Spleen (tissue), 11 donors: ENCODE measurements at regions not wholly inside any gene's neighbourhood (a gene's known extent, or its start where the extent isn't known, plus 50 kb on each side); places are given as distances from the start of the nearest gene placed in this dataset.
"Not testable (repeated sequence)": the region's sequence is repeated elsewhere in the genome, so short reads cannot be mapped to it uniquely, and the experiment has no call there.

Source experiments
- DNase-seq: peaks from one replicate; pipeline ENCODE4 v3.0.0-alpha.2; 2020
- H3K27ac ChIP-seq, 8 donors: fragments of 200-600 bp; sonication (generic) in 7 of 8; 1 replicate in 4 of 8; 2 replicates in 4 of 8; pipeline versions ENCODE4 v1.5.0 to v1.8.0; 2016 to 2021; ENCODE audit warnings: inconsistent platforms in 4 of 8, mild to moderate bottlenecking in 4 of 8, moderate library complexity in 1 of 8
- H3K27me3 ChIP-seq, 7 donors: fragments of 200-600 bp; sonication (generic) in 6 of 7; replicated peaks in 1 of 7; 1 replicate in 4 of 7; 2 replicates in 3 of 7; pipeline versions ENCODE4 v1.5.0 to v1.8.0; 2016 to 2021; ENCODE audit warnings: inconsistent platforms in 3 of 7, mild to moderate bottlenecking in 1 of 7
- H3K36me3 ChIP-seq, 6 donors: fragments of 200-600 bp; sonication (generic) in 5 of 6; 1 replicate in 4 of 6; 2 replicates in 2 of 6; pipeline versions ENCODE4 v1.5.0 to v1.8.0; 2016 to 2021; ENCODE audit warnings: inconsistent platforms in 2 of 6
- H3K4me1 ChIP-seq, 6 donors: fragments of 200-600 bp; sonication (generic) in 5 of 6; 1 replicate in 3 of 6; 2 replicates in 3 of 6; pipeline versions ENCODE4 v1.5.0 to v1.8.0; 2016 to 2021; ENCODE audit warnings: inconsistent platforms in 3 of 6
- H3K4me3 ChIP-seq, 8 donors: fragments of 200-600 bp; sonication (generic) in 7 of 8; 1 replicate in 4 of 8; 2 replicates in 4 of 8; pipeline versions ENCODE4 v1.5.0 to v1.8.0; 2016 to 2021; ENCODE audit warnings: inconsistent platforms in 4 of 8, mild to moderate bottlenecking in 4 of 8, moderate library complexity in 2 of 8
- H3K9me3 ChIP-seq, 8 donors: fragments of 200-600 bp; sonication (generic) in 7 of 8; 1 replicate in 4 of 8; 2 replicates in 4 of 8; pipeline versions ENCODE4 v1.5.0 to v1.8.0; 2016 to 2021; ENCODE audit warnings: inconsistent platforms in 4 of 8
- CTCF ChIP-seq, 11 experiments: fragments of 200-600 bp in 7 of 11; fragments of 450-650 bp in 4 of 11; sonication (generic) in 4 of 11; IDR thresholded peaks in 8 of 11; conservative IDR thresholded peaks in 3 of 11; 1 replicate in 7 of 11; 2 replicates in 4 of 11; pipeline versions ENCODE4 v1.4.0 to v1.8.0; 2016 to 2021; ENCODE audit warnings: antibody characterized with exemption in 11 of 11, inconsistent platforms in 4 of 11, mild to moderate bottlenecking in 1 of 11
- POLR2A ChIP-seq, 3 donors: fragments of 450-650 bp; IDR thresholded peaks; one replicate each; pipeline ENCODE4 v1.5.1; 2017; ENCODE audit warnings: antibody characterized with exemption in 3 of 3, mild to moderate bottlenecking in 1 of 3
- POLR2AphosphoS5 ChIP-seq, 3 donors: sonication (generic); formaldehyde crosslinking; IDR thresholded peaks; one replicate each; pipeline ENCODE4 v1.5.1; 2017; ENCODE audit warnings: antibody characterized with exemption in 3 of 3
- WGBS, 5 donors: extraction: QIAGEN DNeasy Blood & Tissue Kit in 3 of 5; methylation state at CpG; one replicate each; pipeline versions ENCODE4 v1.1.5 to v1.1.7; 2013 to 2018; 5-methylcytosine and 5-hydroxymethylcytosine counted together
- intact Hi-C: fragments of 100-400 bp; cut with DNase I; formaldehyde crosslinking; loops from one replicate; pipeline ENCODE4 v1.15.0; 2023; ENCODE audit warnings: low total_unique reads
- donor health status: healthy with polysubstance abuse.
- donor health status: DM: no; HTN: no; CAD: no; lungs with moderate emphysema.
- donor health status: DM: no; HTN: no; CAD: no.
- donor health status: Bipolar disorder and iron deficiency.
- donor health status: healthy.
- donor health status: DM: no; HTN: no; CAD: no.
- donor health status: DM: yes; HTN: yes; CAD: no.

- Histone ChIP-seq H3K4me3 (no peak overlapping the region), H3K27me3 (no peaks in the 10 kb centered on the region), H3K36me3 (no peaks in the 10 kb centered on the region), H3K27ac (peak overlapping the region in 6 of 8 donors; percentile 5 to 48 (median 24)), H3K9me3 (no peaks in the 10 kb centered on the region), H3K4me1 (peaks cover 8 to 53% (median 34%) of the 10 kb centered on the region in 6 donors)
- intact Hi-C loops = no loop called here
- no peak for DNase-seq
- WGBS, 5 donors = 53 to 71% (median 63%) methylated on average over 6 of the region's 6 CpGs
- TF ChIP-seq CTCF (IDR thresholded peaks at IDR 0.05 in 8 of 11, conservative IDR thresholded peaks at IDR 0.05 in 3 of 11) = no peak
These were observed 288.3 kb upstream of the AMIGO2 start for GRCh38 chr12:47367912-47368537.

- Histone ChIP-seq H3K9me3 (no peaks in the 10 kb centered on the region), H3K27me3 (no peaks in the 10 kb centered on the region), H3K27ac (peak overlapping the region in 4 of 8 donors; percentile 1 to 49 (median 32)), H3K4me3 (no peak overlapping the region), H3K36me3 (no peaks in the 10 kb centered on the region), H3K4me1 (peaks cover 22 to 67% (median 48%) of the 10 kb centered on the region in 6 donors)
- no peak for DNase-seq
- intact Hi-C loops = no loop called here
- no peak for TF ChIP-seq CTCF (IDR thresholded peaks at IDR 0.05 in 8 of 11, conservative IDR thresholded peaks at IDR 0.05 in 3 of 11)
- TF ChIP-seq POLR2A (IDR thresholded peaks at IDR 0.05) = no peak
- TF ChIP-seq POLR2AphosphoS5 (IDR thresholded peaks at IDR 0.05) = no peak
- WGBS, 5 donors = 85 to 94% (median 92%) methylated on average over 2 of the region's 2 CpGs
These were observed 286.8 kb upstream of the AMIGO2 start for GRCh38 chr12:47366579-47366978.

- TF ChIP-seq CTCF (IDR thresholded peaks at IDR 0.05 in 8 of 11, conservative IDR thresholded peaks at IDR 0.05 in 3 of 11) = no peak
- TF ChIP-seq POLR2AphosphoS5 (IDR thresholded peaks at IDR 0.05) = no peak
- no peak for TF ChIP-seq POLR2A (IDR thresholded peaks at IDR 0.05)
- no peak for DNase-seq
- 87 to 96% (median 90%) methylated on average over 2 of the region's 2 CpGs for WGBS, 5 donors
These were observed 286.4 kb upstream of the AMIGO2 start for GRCh38 chr12:47366157-47366556.

GRCh38 chr12:47365443-47366076, 285.8 kb upstream of the AMIGO2 start:
- peak overlapping the region in 5 of 8 donors; percentile 0 to 49 (median 29) for H3K27ac ChIP-seq
- WGBS, 5 donors = 72 to 84% (median 79%) methylated on average over 7 of the region's 7 CpGs
- H3K36me3 ChIP-seq, H3K4me3 ChIP-seq, H3K9me3 ChIP-seq, DNase-seq, H3K27me3 ChIP-seq, intact Hi-C loops: not testable (repeated sequence)
- peaks cover 30 to 77% (median 58%) of the 10 kb centered on the region in 6 donors for H3K4me1 ChIP-seq

More at GRCh38 chr12:47366157-47366556, 286.4 kb upstream of the AMIGO2 start:
- Histone ChIP-seq H3K9me3 (no peaks in the 10 kb centered on the region), H3K36me3 (no peaks in the 10 kb centered on the region), H3K4me3 (no peak overlapping the region), H3K4me1 (peaks cover 27 to 71% (median 52%) of the 10 kb centered on the region in 6 donors), H3K27me3 (no peaks in the 10 kb centered on the region), H3K27ac (peak overlapping the region in 5 of 8 donors; percentile 0 to 49 (median 29))
- intact Hi-C loops = no loop called here
